Stimulated activated CD4-positive, alpha-beta T cell treated with anti-CD3 and anti-CD28 coated beads, Interleukin-2, amount 100 ng/mL, for 48 hours (primary cell): ENCODE measurements at regions not wholly inside any gene's neighbourhood (a gene's known extent, or its start where the extent isn't known, plus 50 kb on each side); places are given as distances from the start of the nearest gene placed in this dataset.
"Not testable (repeated sequence)": the region's sequence is repeated elsewhere in the genome, so short reads cannot be mapped to it uniquely, and the experiment has no call there.

Experiments used
- DNase-seq, 2 donors: peaks; one replicate each; pipeline ENCODE4 v3.0.0-alpha.2; 2020

DNA sequence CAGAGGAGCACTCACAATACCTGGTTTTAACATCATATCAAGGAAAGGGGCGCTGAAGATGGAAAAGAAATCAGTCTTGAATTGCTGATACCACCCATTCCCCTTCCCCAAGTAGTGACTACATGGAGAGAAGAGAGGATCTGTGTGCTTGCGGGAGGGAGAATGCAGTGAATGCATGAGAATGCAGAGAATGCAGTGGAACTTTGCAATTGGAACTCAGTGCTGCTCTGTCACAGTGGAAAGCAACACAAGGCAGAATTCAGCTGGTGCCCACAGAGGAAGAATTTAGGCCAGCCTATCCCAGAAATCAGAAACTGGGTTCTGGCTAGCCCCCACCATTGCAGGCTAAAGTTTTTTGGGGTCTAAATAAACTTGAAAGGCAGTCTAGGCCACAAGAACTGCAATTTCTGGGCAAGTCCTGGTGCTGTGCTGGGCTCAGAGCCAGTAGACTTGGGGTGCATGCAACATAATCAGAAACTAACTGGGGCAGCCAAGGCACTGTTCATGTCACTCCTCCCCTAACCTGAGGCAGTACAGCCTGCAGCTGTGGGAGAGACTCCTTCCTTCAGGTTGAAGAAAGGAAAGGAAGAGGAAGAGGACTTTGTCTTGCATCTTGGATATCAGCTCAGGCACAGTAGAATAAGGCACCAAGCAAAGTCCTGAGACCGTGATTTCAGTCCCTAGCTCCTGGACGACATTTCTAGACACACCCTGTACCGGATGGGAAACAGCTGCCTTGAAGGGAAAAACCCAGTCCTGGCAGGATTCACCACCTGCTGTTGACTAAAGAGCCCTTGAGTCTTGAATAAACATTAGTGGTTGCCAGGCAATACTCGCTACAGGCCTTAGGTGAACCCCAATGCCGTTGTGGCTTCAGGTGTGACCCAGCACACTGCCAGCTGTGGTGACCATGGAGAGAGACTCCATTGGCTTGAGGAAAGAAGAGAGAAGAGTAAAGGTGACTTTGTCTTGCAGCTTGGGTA is 329.3 kb downstream of the TBL1XR1 start:
- no peak for DNase-seq

DNA sequence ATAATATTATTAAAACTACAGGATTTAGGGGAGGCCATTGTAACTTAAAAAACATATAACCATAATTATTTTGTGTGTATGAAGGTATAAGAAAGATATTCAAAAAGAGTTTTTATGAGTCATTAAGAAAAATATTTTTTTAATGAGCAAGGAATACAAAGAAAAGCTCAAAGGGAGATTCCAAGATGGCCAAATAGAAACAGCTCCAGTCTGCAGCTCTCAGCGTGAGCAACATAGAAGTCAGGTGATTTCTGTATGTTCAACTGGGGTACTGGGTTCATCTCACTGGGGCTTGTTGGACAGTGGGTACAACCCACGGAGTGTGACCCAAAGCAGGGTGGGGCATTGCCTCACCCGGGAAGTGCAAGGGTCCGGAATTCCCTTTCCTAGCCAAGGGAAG is 336.1 kb downstream of the TBL1XR1 start:
- DNase-seq: no peak

DNA sequence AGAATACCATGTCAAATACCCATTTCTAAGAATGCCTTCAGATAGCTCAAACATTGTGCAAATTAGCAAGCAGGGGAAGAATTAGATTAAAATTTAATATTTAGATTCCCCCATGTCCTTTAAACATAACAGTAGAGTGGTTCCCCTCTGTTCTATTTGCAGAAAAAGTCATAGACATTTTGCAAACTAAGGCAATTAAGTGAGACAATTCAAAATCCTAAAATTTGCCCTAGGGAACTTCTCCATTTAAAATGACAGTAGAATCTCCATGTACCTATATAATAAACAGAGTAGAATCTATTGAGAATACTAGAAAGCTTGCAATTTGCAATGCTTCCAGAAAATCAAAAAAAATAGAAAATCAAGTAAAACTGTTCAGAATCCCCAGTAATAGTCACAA is 340.6 kb downstream of the TBL1XR1 start:
- no peak for DNase-seq

DNA sequence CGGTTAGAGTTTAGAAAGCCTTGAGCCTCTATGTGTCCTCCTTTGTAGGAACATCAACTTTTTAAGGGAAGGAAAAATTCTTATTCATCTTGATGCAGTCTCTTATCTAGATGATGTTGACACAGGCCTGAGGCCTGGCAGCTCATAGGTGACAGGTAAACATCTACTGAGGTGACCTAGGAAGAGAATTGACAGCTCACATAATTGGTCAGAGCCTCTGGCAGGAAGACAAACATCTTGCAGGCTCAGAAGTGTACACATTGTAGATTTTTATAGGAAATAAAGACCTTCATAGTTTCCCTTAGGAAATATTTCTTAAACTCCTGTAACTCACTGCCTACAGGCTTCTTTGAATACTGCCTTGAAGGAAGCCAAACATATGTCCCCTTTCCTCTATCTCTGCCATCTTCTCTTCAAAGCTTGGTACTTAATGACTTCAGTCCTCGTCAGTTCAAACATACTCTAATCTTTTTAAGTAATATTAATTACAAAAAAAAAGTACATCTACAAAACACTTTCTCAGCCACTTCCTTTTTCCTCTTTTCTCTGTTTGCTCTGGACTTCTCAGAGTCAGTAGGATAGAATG is 341.3 kb downstream of the TBL1XR1 start:
- no peak for DNase-seq

DNA sequence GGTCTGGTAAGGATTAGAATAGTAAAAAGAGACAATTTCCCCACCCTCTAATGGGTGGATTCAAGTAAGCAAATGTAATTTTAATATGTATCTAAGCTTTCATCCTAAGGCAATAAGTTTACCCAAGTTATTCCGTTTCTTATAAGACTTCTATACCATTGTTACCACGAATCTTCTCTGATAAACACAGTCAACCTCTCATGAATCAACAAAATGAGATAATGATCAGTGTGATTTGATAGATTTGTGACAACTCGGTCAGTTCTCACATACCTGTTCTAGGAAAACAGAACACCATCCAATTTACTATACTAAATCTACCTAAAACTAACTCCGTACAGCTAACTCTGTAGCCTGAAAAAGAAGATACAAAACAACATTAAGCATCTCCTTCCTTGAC is 342.1 kb downstream of the TBL1XR1 start:
- DNase-seq: no peak

DNA sequence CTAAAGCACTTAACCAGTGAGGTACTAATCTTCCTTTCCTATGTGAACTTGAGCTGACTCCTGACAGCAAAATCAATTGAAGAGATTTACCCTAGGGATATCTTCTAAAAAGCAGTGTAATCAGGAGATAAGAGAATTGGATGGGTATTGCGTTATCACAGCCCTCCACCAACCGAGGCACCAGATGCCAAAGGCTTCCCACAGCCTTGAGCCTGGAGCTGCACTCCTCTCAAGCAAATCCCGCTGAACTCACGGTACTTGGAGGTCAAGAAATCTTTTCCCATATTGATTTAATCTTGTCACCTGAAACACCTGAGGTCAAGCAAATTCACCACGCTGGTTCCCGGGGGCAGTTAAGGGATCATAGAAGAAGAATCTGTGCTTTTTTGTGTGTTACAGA is 346.8 kb downstream of the TBL1XR1 start:
- DNase-seq: no peak

DNA sequence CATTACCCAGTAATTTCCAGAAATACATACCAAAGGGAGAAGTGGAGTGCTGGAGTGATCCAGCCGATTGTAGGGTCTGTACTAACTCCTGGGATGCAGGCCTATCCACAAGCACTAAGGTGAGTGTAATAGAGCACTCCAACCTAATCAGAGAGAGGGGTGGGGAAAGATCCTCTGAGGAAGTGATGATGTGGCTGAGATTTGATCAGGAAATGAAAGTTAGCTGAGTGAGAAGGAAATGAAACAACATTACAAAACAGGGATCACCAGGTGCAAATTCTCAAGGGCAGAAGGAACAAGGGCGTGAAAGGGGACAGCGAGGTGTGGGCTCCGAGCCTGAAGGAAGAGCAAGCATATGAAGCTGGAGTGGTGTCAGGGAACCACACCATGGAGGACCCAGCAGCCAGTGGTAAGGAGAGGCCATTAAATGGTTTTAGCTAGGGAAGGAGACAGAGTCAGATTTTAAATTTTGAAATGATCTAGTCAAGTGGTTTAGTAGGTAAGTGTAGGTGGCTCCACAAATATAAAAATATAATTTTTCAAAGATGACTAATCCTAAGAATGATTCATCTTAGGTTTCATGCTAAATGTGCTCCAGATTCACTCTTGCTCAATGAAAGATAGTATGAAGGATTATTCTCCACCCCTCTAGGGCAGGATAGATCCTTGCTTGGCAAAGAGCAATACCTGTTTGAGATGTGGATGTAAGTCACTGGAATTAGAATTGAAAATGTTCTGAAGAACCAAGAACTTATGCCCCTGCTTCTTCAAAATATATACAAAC is 348.7 kb downstream of the TBL1XR1 start:
- DNase-seq: no peak

DNA sequence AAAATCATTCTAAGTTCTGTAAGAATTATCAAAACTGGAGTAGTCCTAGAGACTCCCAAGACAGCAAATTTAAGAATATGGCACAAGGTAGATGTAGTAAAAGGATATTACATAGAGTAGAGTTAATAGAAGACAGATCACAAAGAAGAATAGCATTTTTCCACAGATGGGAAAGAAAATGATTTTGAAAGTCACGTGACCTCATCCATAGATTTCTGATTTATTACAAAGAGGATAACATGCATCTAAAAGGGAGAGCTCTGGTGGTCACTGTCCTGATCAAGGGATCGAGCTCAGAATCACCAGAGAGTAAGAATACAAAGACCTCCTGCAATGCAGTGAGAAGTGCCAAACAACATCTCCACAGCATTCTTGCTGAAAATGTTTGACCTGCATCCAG is 354.4 kb downstream of the TBL1XR1 start:
- no peak for DNase-seq

DNA sequence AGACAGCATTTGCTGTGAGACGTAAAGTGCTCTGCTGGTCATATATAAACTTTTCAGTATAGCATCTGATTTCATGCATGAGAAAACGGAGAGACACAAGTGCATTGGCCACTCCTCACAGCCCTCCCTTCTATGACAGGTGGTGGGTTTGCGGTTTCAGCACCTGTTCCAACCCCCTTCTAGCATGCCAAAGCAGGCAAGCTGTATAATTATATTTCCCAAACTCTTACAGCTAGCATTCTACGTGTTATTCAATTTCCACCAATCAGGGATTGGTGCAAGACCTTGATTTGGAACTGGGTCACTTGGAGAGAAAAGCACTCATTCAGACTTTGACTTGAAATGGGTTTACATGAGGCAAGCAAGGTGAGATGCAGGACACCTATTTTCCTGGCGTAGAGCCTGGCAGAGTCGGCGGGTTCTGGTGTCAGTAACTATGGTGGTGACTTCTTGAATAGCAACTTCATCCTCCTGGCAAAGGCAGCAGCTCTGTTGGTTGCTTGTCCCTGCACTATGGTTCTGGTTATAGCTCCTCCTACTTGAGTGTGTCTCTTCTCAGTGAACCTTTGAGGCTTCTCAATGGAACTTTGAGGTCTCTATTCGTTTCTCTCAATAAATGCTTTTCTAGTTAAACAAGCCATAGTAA is 356.5 kb downstream of the TBL1XR1 start:
- no peak for DNase-seq

DNA sequence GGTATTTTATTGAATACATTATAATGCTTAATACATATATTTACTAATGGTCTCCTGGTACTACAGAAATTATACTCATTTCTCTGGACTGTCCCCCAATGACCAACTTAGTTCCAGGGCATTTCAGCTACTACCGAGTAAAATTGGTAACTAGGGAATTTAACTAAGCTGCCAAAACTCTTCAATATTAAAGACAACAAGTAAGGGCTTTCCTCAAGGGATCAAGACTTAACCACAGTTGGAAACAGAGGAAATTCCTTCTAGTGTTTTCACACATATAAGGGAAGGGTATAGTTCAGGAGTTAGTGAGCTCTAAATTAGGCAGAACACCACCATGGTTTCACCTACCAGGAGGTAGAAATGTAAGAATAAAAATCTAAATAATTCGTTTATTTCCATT is 357.4 kb downstream of the TBL1XR1 start:
- no peak for DNase-seq

DNA sequence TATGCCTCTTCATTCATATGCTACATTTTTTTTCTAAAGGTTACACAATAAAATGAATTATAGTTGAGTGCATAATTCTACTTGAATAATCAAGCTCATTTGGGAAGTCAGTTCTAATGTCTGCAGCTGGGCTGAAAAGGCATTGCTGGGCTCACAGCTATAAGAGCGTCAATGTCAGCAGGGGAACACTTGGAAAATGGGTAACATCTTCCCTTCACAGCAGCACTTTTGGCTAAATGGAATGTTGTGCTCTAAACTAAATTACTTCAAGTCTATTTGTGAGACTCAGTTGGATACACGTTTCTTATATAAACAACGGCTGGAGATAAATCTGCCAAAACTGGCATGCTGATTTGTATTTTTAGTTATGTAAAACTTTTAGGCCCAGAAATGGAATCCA is 357.8 kb downstream of the TBL1XR1 start:
- no peak for DNase-seq

DNA sequence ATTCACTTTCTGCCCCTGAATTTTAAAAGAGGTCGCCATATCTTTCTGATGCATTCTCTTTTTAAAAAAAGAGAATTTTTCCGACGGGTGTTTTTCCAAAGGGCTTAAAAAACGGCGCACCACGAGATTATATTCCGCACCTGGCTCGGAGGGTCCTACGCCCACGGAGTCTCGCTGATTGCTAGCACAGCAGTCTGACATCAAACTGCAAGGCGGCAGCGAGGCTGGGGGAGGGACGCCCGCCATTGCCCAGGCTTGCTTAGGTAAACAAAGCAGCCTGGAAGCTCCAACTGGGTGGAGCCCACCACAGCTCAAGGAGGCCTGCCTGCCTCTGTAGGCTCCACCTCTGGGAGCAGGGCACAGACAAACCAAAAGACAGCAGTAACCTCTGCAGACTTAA is 370.0 kb downstream of the TBL1XR1 start:
- not testable (repeated sequence) for DNase-seq

DNA sequence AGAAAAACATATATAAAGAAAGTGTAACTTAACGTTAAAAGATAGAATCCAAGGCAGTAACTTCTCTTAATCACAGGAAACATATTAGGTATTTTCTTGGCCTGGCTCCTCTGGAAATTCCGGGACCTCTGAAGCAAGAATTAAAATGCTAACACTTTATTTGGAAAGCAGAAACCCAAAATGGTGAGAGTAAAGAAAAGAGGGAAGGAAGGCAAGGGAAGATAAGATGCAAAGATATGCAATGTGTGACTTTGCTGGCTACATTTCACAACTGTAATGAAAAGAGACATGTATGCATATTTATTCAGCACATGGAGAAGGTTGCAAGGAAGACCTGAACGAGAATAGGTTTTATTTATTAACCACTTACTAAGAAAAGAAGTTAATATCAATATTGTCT is 372.5 kb downstream of the TBL1XR1 start:
- DNase-seq: no peak

DNA sequence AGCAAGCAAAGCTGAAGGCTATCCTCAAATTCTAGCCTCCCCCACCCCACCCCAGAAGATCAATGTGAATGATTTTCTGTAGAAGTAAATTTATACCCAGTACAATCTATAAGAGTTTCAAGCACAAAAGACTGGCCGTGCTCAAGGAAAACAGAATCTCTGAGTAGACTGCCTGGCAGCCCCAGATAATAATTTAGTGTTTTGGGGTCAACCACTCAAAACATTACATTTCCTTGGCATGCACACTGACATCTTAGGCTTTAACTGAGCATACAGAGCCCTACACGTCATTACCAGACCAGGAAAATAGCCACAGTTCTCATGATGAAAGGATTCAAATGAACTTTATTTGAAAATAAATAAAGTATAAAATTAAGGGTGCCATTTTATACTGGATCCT is 376.5 kb downstream of the TBL1XR1 start:
- DNase-seq: no peak

DNA sequence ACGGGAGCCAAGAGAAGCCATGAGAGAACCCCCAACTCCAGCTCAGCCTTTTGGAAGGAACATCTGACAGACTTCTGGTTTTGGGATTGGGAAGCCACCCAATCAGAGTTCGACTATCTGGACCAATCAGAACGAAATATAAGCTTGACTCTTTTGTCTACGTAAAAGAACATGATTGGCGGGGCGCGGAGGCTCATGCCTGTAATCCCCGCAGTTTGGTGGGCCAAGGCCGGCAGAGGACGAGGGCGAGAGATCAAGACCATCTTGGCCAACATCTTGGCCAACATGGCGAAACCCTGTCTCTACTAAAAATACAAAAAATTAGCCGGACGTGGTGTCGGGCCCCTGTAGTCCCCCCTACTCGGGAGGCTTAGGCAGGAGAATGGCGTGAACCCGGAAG is 380.3 kb downstream of the TBL1XR1 start:
- DNase-seq: no peak

DNA sequence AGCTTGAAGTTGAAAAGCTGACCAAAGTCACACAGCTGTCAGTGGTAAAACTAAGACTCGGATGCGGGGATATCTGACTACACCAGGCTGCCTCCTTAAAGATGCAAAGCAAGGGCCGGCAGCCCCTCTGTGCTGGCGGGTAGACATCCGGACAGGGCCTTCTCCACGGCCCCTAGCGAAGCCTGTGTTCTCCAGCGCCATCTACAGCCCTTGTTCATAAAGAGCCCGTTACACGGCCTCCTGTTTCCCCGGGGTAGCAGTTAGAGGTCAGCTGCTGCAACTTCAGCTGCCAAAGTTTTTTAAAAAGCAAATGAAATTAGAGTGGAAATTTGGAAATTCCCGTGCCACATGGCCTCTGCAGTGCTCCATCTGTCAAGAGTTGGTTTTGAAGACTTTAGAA is 383.0 kb downstream of the TBL1XR1 start:
- DNase-seq: peak; percentile 1 to 27

DNA sequence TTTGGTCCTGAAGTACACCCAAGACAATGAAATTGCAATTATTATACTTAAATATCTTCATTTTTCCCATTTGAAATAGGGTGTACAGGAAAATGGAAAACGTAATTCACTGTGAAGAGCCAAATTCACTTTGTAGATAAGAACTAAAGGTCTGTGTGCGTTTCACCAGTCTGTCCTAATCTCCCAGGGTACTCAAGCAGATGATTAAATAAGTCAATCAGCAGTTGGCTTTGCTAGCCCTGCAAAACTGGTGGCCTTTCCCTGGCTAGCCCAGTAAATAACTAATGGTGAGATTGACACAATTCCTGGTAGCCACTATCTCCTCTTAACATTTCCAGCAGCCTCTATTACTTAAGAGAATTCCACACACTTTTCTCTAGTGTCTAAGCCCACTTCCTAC is 389.3 kb downstream of the TBL1XR1 start:
- no peak for DNase-seq

DNA sequence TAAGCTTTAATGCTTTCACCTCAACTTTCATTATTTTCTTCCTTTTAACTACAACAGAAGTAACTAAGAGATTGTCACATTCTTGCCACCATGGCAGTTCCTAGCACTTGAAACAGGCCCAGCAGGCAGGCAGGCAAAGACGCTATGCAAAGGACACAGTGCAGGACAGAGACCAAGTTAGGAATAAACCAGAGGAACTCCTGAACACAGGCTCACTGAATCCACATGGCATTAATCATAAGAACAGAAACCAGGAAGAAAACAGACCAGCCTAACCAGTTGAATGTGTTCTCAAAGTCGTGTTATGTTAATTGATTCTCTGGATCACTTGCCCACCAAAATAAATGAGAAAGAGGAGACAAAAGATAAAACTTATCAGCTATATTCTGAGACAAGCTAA is 397.6 kb downstream of the TBL1XR1 start:
- no peak for DNase-seq

DNA sequence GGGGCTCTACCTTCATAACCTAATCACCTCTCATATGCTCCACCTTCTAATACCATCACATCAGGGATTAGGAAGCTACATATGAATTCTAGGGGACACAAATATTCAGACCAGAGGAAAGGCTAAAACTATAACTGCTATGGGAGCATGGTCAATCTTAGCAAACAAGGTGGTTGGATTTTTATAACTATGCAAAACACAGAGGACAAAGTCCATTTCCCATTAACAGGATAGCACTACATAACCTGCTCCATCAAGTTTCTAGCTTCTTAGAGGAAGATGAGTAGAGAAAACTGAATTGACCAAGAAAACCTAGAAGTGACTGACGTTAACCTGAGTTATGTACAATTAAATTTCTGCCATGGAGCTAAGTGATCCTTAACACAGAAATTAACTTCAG is 398.6 kb downstream of the TBL1XR1 start:
- no peak for DNase-seq

DNA sequence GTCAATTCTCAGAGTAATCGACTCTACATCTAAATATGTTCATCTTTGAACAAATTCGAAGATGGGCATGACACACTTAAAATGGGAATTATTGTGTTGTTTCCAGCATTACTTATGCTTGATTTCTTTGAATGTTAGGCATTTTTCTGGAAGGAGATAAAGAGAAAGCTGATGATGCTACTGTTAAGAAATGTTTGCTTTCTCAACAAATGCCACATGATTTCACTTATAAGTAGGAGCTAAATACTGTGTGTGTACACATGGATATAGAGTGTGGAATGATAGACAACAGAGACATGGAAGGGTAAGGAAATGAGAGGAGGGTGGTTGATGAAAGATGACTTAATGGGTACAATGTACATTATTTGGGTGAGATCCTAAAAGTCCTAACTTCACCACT is 400.9 kb downstream of the TBL1XR1 start:
- no peak for DNase-seq

DNA sequence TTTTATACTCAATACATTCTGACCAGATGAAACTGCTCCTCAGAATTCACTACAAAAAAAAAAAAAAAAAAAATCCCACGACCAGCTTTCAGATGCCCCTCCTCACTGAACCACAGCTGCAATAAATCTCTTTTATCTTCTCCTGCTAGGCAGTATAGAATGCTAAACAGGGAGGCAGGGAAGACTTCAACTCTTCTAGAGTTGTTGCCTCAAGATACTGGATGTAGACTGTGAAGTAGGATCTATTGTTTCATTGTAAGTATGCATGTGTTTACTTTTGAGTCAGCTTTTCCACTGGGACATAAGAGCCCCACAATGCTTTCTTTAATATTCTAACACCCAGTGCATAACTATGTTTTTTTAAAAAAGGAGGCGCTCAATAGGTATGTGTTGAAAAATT is 401.4 kb downstream of the TBL1XR1 start:
- no peak for DNase-seq

DNA sequence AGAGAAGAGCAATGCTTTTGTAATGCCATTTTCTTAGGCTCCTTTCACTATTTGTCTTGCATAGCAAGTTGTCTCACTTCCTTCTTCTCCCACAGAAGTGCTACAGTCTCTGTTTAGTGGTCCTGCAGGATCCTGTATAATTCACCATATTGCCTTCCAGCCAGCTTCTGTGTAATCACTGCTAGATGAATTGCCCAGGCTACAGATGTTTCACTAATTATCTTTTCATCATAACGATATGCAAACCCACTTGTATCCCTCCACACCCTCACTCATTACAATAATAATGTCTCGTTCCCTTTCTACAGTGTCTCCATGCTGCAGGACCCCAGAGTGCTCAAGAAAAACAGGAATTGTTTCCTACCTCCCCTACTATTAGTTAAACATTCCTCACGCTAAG is 402.9 kb downstream of the TBL1XR1 start:
- no peak for DNase-seq

DNA sequence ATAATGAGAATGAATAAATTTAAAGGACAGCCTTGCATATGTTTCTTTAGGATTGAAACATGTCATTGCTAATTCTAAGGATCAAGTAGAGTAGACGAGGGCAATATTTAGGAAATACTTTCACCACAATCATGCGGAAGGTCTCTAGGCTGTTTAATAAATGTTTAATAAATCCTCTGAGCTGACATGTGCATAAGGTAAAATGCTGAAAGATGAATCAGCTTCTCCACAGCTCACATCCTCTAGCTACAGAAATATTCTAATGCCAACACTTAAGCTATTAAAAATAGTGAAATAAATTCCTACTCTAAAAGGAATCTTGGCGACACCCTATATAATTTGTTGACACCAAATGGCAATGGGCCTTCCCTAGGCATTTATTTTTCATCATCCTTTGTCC is 407.3 kb downstream of the TBL1XR1 start:
- no peak for DNase-seq
